Testis (tissue), 2 donors: ENCODE measurements at regions not wholly inside any gene's neighbourhood (a gene's known extent, or its start where the extent isn't known, plus 50 kb on each side); places are given as distances from the start of the nearest gene placed in this dataset.

Experiments used
- DNase-seq: peaks from one replicate; pipeline ENCODE4 v3.0.0-alpha.2; 2019
- H3K27ac ChIP-seq, 2 donors: fragments of 200-600 bp; sonication (generic); one replicate each; pipeline ENCODE4 v1.5.1; 2019
- H3K27me3 ChIP-seq: fragments of 200-600 bp; sonication (generic); one replicate; pipeline ENCODE4 v1.5.1; 2019
- H3K36me3 ChIP-seq: fragments of 200-600 bp; sonication (generic); one replicate; pipeline ENCODE4 v1.5.1; 2017; ENCODE audit warnings: low read depth; ENCODE audit errors: missing control alignments
- H3K4me1 ChIP-seq: fragments of 200-600 bp; sonication (generic); one replicate; pipeline ENCODE4 v1.5.1; 2019
- H3K4me3 ChIP-seq, 2 donors: fragments of 200-600 bp; sonication (generic); one replicate each; pipeline ENCODE4 v1.5.1; 2017 to 2019
- H3K9me3 ChIP-seq: fragments of 200-600 bp; sonication (generic); one replicate; pipeline ENCODE4 v1.5.1; 2017
- POLR2A ChIP-seq: fragments of 450-650 bp; IDR thresholded peaks from one replicate; pipeline ENCODE4 v1.6.1; 2017; ENCODE audit warnings: antibody characterized with exemption, mild to moderate bottlenecking, moderate library complexity
- WGBS, 2 donors: methylation state at CpG; one replicate each; pipeline ENCODE4 v1.1.5; 2018; 5-methylcytosine and 5-hydroxymethylcytosine counted together
- intact Hi-C: fragments of 100-400 bp; cut with DNase I; formaldehyde crosslinking; loops from one replicate; pipeline ENCODE4 v1.15.1; 2023; ENCODE audit warnings: low total_unique reads
- TF ChIP-seq, protein P1 (sequence below), 3 experiments: fragments of 450-650 bp in 2 of 3; fragments of 200-600 bp in 1 of 3; sonication (generic) in 1 of 3; IDR thresholded peaks; one replicate each; pipeline ENCODE4 v1.5.1; 2016 to 2019; ENCODE audit warnings: antibody characterized with exemption in 3 of 3, mild to moderate bottlenecking in 2 of 3, moderate library complexity in 1 of 3

DNA sequence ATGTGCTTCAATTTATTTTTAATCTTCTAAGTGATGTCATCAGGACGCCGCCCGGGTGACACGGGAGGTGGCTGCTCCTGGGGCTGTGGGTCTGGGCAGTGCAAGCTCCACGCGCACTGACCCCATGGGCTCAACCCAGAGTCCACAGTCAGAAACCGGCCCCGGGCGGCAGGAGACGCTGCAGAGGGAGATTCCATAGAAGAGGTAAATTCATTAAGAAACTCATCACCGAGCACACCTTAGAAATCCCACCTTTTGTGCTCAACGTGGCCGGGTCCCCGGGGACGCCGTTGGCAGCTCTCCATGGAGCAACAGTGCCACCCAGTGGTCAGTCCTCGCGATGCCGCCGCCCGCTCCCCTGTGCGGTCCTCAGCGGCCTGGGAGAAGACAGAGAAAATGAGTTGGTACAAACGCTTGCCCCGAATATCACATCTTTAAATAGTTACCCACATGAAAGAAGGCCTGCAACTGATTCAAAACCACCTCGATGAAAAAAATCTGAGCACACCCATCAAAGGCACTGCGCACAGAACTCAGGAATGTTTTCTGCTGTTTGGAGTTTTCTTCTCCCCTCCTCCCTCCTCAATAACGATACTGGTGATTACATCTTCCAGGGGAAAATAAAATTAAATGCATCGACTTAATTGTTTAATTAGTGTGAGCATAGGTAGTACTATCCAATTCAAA lies 92.6 kb downstream of the CMPK2 start:
- intact Hi-C loops = no loop called here
- H3K4me3 ChIP-seq = no peak overlapping the region
- no peaks in the 10 kb centered on the region for H3K27me3 ChIP-seq
- no peaks in the 10 kb centered on the region for H3K4me1 ChIP-seq
- WGBS, 2 donors = 8 to 11% methylated on average over 29 of the region's 29 CpGs
- peak; percentile 69 for DNase-seq
- no peaks in the 10 kb centered on the region for H3K36me3 ChIP-seq
- TF ChIP-seq, protein P1, sequence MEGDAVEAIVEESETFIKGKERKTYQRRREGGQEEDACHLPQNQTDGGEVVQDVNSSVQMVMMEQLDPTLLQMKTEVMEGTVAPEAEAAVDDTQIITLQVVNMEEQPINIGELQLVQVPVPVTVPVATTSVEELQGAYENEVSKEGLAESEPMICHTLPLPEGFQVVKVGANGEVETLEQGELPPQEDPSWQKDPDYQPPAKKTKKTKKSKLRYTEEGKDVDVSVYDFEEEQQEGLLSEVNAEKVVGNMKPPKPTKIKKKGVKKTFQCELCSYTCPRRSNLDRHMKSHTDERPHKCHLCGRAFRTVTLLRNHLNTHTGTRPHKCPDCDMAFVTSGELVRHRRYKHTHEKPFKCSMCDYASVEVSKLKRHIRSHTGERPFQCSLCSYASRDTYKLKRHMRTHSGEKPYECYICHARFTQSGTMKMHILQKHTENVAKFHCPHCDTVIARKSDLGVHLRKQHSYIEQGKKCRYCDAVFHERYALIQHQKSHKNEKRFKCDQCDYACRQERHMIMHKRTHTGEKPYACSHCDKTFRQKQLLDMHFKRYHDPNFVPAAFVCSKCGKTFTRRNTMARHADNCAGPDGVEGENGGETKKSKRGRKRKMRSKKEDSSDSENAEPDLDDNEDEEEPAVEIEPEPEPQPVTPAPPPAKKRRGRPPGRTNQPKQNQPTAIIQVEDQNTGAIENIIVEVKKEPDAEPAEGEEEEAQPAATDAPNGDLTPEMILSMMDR (IDR thresholded peaks at IDR 0.05) = peak; percentile 22 to 90 (median 74)
- TF ChIP-seq POLR2A = no peak
- H3K27ac ChIP-seq = no peak overlapping the region
- H3K9me3 ChIP-seq = no peaks in the 10 kb centered on the region

DNA sequence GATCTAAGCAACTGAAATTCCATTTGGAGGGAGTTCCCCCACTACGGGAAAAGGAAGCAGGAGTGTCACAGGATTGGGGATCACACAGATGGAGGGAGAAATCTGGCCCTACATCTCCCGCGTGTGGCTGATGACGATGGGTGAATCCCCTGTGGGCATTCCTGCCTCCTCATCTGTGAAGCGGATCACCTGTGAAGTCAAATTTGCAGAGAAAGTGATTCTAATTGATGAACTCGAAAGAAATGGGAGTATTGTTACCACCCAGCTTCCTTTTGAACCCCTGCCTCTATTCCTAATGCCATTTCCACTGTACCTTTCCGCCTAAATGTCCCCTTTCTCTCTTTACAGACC lies 92.0 kb downstream of the CMPK2 start:
- H3K27ac ChIP-seq = no peak overlapping the region
- H3K4me3 ChIP-seq = no peak overlapping the region
- H3K27me3 ChIP-seq = no peaks in the 10 kb centered on the region
- TF ChIP-seq POLR2A = no peak
- TF ChIP-seq, protein P1 (IDR thresholded peaks at IDR 0.05) = no peak
- WGBS, 2 donors = 55 to 61% methylated on average over 7 of the region's 7 CpGs
- intact Hi-C loops = no loop called here
- H3K36me3 ChIP-seq = no peaks in the 10 kb centered on the region
- no peaks in the 10 kb centered on the region for H3K4me1 ChIP-seq
- H3K9me3 ChIP-seq = no peaks in the 10 kb centered on the region
- no peak for DNase-seq

DNA sequence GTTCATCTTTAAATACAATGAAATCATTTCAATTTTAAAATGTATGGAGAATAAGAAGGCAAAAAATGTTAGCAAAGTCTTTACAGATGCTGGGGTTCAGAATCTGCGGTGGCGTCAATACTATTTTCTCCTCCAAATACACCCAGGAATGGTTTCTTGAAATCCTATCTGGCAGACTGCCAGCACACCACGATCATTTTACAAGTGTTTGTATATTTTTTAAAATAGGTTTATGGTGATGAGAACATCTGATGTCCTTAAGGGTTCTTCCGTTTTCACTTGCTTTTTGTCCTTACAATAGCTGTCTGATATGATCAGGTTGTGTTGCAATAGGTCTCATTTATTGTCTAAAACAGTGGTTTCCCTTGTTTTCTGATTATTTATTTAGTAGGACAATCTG lies 89.6 kb downstream of the CMPK2 start:
- Histone ChIP-seq H3K27me3 (no peaks in the 10 kb centered on the region), H3K4me1 (no peaks in the 10 kb centered on the region), H3K9me3 (no peaks in the 10 kb centered on the region), H3K27ac (no peak overlapping the region), H3K36me3 (no peaks in the 10 kb centered on the region), H3K4me3 (no peak overlapping the region)
- no peak for DNase-seq
- intact Hi-C loops = no loop called here
- 85 to 88% methylated on average over 4 of the region's 4 CpGs for whole genome bisulfite sequencing, 2 donors
- TF ChIP-seq POLR2A = no peak
- TF ChIP-seq, protein P1 (IDR thresholded peaks at IDR 0.05) = no peak

DNA sequence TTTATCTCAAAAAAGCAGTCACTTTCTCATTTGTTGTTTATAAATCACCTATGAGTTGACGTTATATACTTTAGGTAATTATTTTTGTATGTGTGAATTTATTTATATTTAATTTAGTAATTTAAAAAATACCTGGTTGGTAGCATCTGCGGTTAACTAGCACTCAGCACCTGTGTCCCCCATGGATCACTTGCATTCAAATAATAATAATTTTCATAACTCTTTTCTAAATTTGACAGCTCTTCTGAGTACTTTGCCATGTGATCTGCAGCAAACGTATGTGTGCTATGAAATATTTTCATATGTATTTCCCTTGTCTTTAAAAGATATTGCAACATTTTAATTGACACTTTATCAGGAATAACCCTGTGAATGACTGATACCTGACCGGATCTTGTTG lies 88.1 kb downstream of the CMPK2 start:
- H3K4me1 ChIP-seq = no peaks in the 10 kb centered on the region
- TF ChIP-seq, protein P1 (IDR thresholded peaks at IDR 0.05) = no peak
- no peak for TF ChIP-seq POLR2A
- 87 to 92% methylated on average over 4 of the region's 4 CpGs for WGBS, 2 donors
- H3K9me3 ChIP-seq = no peaks in the 10 kb centered on the region
- intact Hi-C loops = no loop called here
- no peak for DNase-seq
- H3K27me3 ChIP-seq = no peaks in the 10 kb centered on the region
- no peak overlapping the region for H3K27ac ChIP-seq
- no peaks in the 10 kb centered on the region for H3K36me3 ChIP-seq
- no peak overlapping the region for H3K4me3 ChIP-seq

DNA sequence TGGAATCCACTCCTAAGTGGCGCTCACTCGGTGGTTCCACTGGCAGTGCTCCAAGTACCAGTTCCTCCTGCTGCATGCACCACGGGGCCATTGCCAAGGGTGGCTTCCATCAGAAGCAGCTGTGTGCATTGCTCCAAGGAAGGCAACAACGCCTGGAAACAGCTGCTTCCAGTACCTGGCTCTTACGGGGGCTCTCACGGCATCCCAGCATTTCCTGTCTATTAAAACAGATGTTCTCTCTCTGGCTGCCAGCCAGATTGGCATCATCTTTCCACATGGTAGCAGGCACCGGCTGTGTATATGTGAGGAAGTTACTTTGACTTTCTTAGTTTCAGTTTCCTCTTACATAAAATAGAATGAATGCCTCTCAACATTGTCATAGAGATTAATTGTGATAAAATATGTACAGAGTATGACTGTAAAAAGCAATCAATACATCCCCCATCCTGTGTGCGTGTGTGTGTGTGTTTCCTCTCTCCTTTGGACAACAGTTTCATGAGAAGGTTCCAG lies 84.9 kb downstream of the CMPK2 start:
- H3K9me3 ChIP-seq = no peaks in the 10 kb centered on the region
- no peaks in the 10 kb centered on the region for H3K4me1 ChIP-seq
- no peak overlapping the region for H3K4me3 ChIP-seq
- 8 to 20% methylated on average over 4 to 8 of the region's 8 CpGs for WGBS, 2 donors
- DNase-seq = peak; percentile 20
- no peak overlapping the region for H3K27ac ChIP-seq
- TF ChIP-seq POLR2A = no peak
- TF ChIP-seq, protein P1 (IDR thresholded peaks at IDR 0.05) = no peak
- H3K36me3 ChIP-seq = no peaks in the 10 kb centered on the region
- intact Hi-C loops = no loop called here
- H3K27me3 ChIP-seq = no peaks in the 10 kb centered on the region
